ENCODE measurements at regions not wholly inside any gene's neighbourhood (a gene's known extent, or its start where the extent isn't known, plus 50 kb on each side); places are given as distances from the start of the nearest gene placed in this dataset.
"Not testable (repeated sequence)": the region's sequence is repeated elsewhere in the genome, so short reads cannot be mapped to it uniquely, and the experiment has no call there.

DNA sequence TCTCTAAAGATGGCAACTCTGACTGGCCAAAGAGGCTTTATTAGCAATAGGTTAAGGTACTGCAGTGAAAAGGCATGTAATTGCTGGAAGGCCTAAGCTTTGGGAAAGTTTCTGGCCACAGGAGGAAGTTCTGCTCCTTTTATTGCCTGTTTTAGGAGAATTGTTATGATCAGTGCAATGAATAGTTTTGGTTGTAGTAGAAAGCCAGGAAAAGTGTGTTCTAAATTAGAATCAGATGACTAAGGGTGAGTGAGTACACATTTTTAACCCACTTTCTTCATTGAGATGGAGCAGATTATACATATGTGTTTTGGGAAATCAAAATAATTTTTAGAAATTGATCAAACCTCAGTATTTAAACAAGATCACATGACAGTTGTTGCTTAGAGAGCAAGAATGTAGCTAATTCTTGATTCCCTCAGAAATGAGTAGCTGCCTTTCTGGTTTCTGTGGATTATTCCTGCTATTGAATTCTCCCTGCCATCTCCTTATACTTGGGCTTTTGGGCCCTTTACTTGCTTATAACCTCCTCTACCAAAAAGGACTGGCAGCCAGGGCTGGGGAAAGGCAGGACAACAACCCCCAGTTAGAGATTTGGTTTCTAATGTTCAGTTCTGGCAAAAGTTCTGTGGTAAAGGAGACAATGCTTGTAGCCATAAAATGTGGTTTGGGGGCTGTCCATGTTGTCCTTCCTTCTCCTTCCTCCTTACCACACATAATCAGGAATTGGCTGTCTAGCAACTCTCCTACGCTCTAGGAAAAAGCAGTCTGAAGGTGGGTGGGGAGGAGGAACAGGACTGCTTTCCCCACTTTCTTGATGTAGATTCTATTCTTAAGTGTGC is 217.1 kb downstream of the SLC38A4 start:
- no peak for DNase-seq
- Mint-ChIP-seq H3K36me3 (peaks cover 0 to 18% (median 11%) of the 10 kb centered on the region in 3 donors), H3K4me1 (peaks cover 41 to 63% (median 48%) of the 10 kb centered on the region in 4 donors), H3K4me3 (peak overlapping the region in 9 of 10 donors; percentile 48 to 87 (median 76)), H3K27ac (peak overlapping the region; percentile 54 to 94 (median 84)), H3K27me3 (no peaks in the 10 kb centered on the region), H3K9me3 (peaks cover 0 to 24% (median 4%) of the 10 kb centered on the region in 9 donors)
- ATAC-seq: no peak
- POLR2A ChIA-PET: interaction anchor here (0.9 to 2.5 kb wide), 7 partner anchors 9 to 340 kb away, joined by 3 to 26 read pairs (median 4); partner anchors contain the start of gene SLC38A1

- H3K27ac Mint-ChIP-seq: peak overlapping the region in 4 of 10 donors; percentile 6 to 80 (median 28)
- peaks cover 10 to 49% (median 32%) of the 10 kb centered on the region in 9 donors for H3K9me3 Mint-ChIP-seq
- POLR2A ChIA-PET: interaction anchor here (1.6 kb wide), 1 partner anchor 18 kb away, joined by 5 read pairs; no protein-coding TSS in a partner anchor
- peaks cover 20 to 34% (median 23%) of the 10 kb centered on the region in 4 donors for H3K4me1 Mint-ChIP-seq
- no peak for ATAC-seq
- H3K36me3 Mint-ChIP-seq: peaks cover 4 to 39% (median 38%) of the 10 kb centered on the region in 3 donors
- no peaks in the 10 kb centered on the region for H3K27me3 Mint-ChIP-seq
- H3K4me3 Mint-ChIP-seq: no peak overlapping the region
- no peak for DNase-seq
Observed at GRCh38 chr12:46604684-46605083, 221.1 kb downstream of the SLC38A4 start.

DNA sequence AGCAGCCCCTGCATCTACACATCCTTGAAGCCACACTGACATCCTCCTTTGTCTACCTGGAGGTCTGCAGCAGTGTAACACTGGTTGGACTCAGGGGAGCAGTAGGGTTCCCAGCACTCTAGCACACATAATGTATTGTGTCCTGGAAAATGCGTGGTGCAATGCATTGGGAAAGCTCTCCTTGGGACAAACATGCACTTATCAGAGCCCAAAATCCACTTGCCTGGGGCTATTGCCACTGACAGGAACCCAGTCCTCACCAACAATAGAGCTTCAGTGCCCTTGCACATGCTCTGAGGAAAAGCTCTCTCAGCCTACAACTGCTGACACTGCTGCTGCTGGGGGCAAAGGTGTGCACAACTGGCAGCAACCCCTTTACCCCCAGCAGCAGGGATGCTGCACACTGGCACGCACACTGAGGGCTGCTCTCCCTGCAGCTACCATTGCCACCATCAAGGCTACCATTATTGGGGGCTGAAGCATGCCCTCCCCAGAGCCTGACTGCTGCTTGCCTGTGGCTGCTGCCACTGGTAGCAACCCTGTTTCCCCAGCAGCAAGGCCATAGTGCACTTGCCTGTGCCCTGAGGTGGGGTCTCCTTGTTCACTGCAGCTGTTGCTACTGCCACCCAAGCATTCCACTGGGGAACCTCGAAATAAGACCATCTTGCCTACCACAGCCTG is 221.9 kb downstream of the SLC38A4 start:
- Mint-ChIP-seq H3K27me3 (no peaks in the 10 kb centered on the region), H3K9me3 (peaks cover 10 to 50% (median 40%) of the 10 kb centered on the region in 9 donors), H3K36me3 (peaks cover 7 to 46% (median 45%) of the 10 kb centered on the region in 3 donors), H3K4me1 (peaks cover 13 to 27% (median 16%) of the 10 kb centered on the region in 4 donors), H3K4me3 (no peak overlapping the region), H3K27ac (no peak overlapping the region)
- no peak for ATAC-seq
- no peak for DNase-seq
- POLR2A ChIA-PET: interaction anchor here (1.1 kb wide), 1 partner anchor 20 kb away, joined by 3 read pairs; no protein-coding TSS in a partner anchor

- Mint-ChIP-seq H3K9me3 (peaks cover 10 to 57% (median 53%) of the 10 kb centered on the region in 9 donors), H3K4me3 (no peak overlapping the region), H3K36me3 (peaks cover 9 to 53% (median 51%) of the 10 kb centered on the region in 3 donors), H3K27me3 (no peaks in the 10 kb centered on the region), H3K4me1 (peaks cover 5 to 18% (median 11%) of the 10 kb centered on the region in 4 donors), H3K27ac (peak overlapping the region in 1 of 10 donors; percentile 11)
- DNase-seq (no peak), ATAC-seq (no peak)
- POLR2A ChIA-PET: no interaction called here
Observed at GRCh38 chr12:46602474-46602873, 223.3 kb downstream of the SLC38A4 start.

DNA sequence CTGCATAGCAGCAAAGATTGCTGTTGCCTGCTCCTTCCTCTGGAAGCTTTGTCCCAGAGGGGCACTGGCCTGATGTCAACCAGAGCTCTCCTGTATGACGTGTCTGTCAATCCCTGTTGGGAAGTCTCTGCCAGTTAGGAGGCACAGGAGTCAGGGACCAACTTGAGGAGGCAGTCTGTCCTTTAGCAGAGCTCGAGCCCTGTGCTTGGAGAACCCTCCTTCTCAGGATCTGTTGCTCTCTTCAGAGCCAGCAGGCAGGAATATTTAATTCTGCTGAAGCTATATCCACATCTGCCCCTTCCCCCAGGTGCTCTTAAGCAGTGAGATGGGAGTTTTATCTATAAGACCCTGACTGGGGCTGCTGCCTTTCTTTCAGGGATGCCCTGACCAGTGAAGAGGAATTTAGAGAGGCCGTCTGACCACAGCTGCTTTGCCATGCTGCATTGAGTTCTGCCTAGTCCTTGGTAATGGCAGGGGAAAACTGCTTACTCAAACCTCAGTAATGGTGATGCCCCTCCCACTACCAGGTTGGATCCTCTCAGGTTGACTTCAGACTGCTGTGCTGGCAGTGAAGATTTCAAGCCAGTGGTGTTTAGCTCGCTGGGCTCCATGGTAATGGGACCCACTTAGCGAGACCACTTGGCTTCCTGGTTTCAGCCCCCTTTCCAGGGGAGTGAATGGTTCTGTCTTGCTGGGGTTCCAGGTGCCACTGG is 218.6 kb upstream of the SLC38A2 start:
- H3K27ac Mint-ChIP-seq: peak overlapping the region in 5 of 10 donors; percentile 31 to 66 (median 63)
- no peak for DNase-seq
- H3K4me3 Mint-ChIP-seq: no peak overlapping the region
- POLR2A ChIA-PET: interaction anchor here (1.1 to 1.3 kb wide), 2 partner anchors 18 to 24 kb away, joined by 4 read pairs; no protein-coding TSS in a partner anchor
- ATAC-seq: no peak
- H3K9me3 Mint-ChIP-seq: peaks cover 10 to 72% (median 49%) of the 10 kb centered on the region in 9 donors
- H3K4me1 Mint-ChIP-seq: peaks cover 23 to 35% (median 27%) of the 10 kb centered on the region in 4 donors
- H3K36me3 Mint-ChIP-seq: peaks cover 14 to 51% (median 37%) of the 10 kb centered on the region in 3 donors
- no peaks in the 10 kb centered on the region for H3K27me3 Mint-ChIP-seq

DNA sequence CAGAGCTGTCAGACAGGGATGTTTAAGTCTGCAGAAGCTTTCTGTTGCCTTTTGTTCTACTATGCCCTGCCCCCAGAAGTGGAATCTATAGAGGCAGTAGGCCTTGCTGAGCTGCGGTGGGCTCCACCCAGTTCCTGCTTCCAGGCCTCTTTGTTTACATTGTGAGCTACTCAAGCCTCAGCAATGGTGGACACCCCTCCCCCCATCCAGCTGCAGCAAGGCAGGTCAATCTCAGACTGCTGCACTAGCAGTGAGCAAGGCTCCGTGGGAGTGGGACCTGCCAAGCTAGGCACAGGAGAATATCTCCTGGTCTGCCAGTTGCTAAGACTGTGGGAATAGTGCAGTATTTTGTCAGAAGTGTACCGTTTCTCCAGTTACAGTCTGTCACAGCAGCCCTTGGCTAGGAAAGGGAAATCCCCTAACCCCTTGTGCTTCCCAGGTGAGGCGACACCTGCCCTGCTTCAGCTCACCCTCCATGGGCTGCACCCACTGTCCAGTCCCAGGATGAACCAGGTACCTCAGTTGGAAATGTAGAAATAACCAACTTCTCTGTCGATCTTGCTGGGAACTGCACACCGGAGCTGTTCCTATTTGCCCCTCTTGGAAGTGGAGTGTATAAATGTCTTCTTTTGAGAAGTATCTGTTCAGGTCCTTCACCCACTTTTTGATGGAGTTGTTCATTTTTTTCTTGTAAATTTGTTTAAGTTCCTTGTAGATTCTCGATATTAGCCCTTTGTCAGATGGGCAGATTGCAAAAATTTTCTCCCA is 213.5 kb upstream of the SLC38A2 start:
- peaks cover 46 to 63% (median 57%) of the 10 kb centered on the region in 4 donors for H3K4me1 Mint-ChIP-seq
- H3K36me3 Mint-ChIP-seq: peaks cover 9 to 62% (median 54%) of the 10 kb centered on the region in 3 donors
- POLR2A ChIA-PET: interaction anchor here (1.0 to 5.1 kb wide), 7 partner anchors 9 to 215 kb away, joined by 3 to 26 read pairs (median 5); no protein-coding TSS in a partner anchor
- peak overlapping the region; percentile 46 to 81 (median 73) for H3K4me3 Mint-ChIP-seq
- H3K9me3 Mint-ChIP-seq: peaks cover 14 to 95% (median 66%) of the 10 kb centered on the region in 9 donors
- no peaks in the 10 kb centered on the region for H3K27me3 Mint-ChIP-seq
- ATAC-seq (peak; percentile 64 to 74), DNase-seq (peak in 9 of 10 donors; percentile 10 to 83 (median 55))
- H3K27ac Mint-ChIP-seq: peak overlapping the region; percentile 87 to 96 (median 90)

DNA sequence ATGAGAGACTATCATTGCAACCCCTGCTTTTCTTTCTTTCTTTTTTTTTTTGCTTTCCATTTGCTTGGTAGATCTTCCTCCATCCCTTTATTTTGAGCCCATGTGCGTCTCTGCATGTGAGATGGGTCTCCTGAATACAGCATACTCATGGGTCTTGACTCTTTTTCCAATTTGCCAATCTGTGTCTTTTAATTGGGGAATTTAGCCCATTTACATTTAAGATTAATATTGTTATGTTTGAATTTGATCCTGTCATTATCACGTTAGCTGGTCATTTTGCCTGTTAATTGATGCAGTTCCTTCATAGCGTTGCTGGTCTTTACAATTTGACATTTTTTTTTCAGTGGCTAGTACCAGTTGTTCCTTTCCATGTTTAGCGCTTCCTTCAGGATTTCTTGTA is 211.5 kb upstream of the SLC38A2 start:
- POLR2A ChIA-PET: interaction anchor here (1.3 to 1.6 kb wide), 2 partner anchors 20 to 27 kb away, joined by 3 read pairs; no protein-coding TSS in a partner anchor
- peaks cover 35 to 63% (median 49%) of the 10 kb centered on the region in 4 donors for H3K4me1 Mint-ChIP-seq

GRCh38 chr12:46581990-46582389 is 209.4 kb upstream of the SLC38A2 start:
- H3K4me3 Mint-ChIP-seq, H3K27me3 Mint-ChIP-seq, DNase-seq, POLR2A ChIA-PET, H3K27ac Mint-ChIP-seq, ATAC-seq: not testable (repeated sequence)
- Mint-ChIP-seq H3K4me1 (peaks cover 31 to 46% (median 40%) of the 10 kb centered on the region in 4 donors), H3K9me3 (peaks cover 9 to 64% (median 39%) of the 10 kb centered on the region in 9 donors), H3K36me3 (peaks cover 5 to 46% (median 43%) of the 10 kb centered on the region in 3 donors)

More for the DNA sequence above, 211.5 kb upstream of the SLC38A2 start:
- peak overlapping the region in 6 of 10 donors; percentile 4 to 54 (median 16) for H3K4me3 Mint-ChIP-seq
- H3K9me3 Mint-ChIP-seq: peaks cover 14 to 84% (median 61%) of the 10 kb centered on the region in 9 donors
- H3K27ac Mint-ChIP-seq: peak overlapping the region in 4 of 10 donors; percentile 29 to 96 (median 60)
- H3K27me3 Mint-ChIP-seq, DNase-seq, ATAC-seq: not testable (repeated sequence)
- peaks cover 9 to 57% (median 56%) of the 10 kb centered on the region in 3 donors for H3K36me3 Mint-ChIP-seq

DNA sequence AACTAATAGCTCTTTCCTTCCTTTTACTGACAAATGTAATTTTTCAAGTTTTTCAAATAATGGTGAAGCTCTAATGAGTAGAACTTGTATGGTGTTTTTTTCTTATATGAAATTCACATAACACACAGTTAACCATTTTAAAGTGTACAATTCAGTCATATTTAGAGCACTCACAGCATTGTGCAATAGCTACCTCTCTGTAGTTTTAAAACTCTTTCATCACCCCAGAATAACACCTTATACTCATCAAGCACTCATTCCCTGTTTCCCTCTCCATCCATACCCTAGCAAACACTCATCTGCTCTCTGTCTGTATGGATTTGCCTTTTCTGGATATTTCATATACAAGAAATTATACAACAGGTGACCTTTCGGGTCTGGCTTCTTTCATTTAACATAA is 207.9 kb upstream of the SLC38A2 start:
- Mint-ChIP-seq H3K4me3 (no peak overlapping the region), H3K27me3 (no peaks in the 10 kb centered on the region), H3K27ac (peak overlapping the region in 1 of 10 donors; percentile 5), H3K9me3 (peaks cover 9 to 48% (median 31%) of the 10 kb centered on the region in 9 donors), H3K4me1 (peaks cover 18 to 30% (median 24%) of the 10 kb centered on the region in 4 donors), H3K36me3 (peaks cover 5 to 42% (median 37%) of the 10 kb centered on the region in 3 donors)
- POLR2A ChIA-PET: no interaction called here
- DNase-seq (no peak), ATAC-seq (no peak)

GRCh38 chr12:46579474-46579873 is 206.9 kb upstream of the SLC38A2 start:
- H3K4me1 Mint-ChIP-seq: peaks cover 11 to 21% (median 14%) of the 10 kb centered on the region in 4 donors
- POLR2A ChIA-PET: interaction anchor here (1.7 kb wide), 1 partner anchor 14 kb away, joined by 4 read pairs; no protein-coding TSS in a partner anchor
- peaks cover 2 to 34% (median 30%) of the 10 kb centered on the region in 3 donors for H3K36me3 Mint-ChIP-seq
- H3K27me3 Mint-ChIP-seq: no peaks in the 10 kb centered on the region
- DNase-seq (no peak), ATAC-seq (no peak)
- H3K4me3 Mint-ChIP-seq: no peak overlapping the region
- peaks cover 9 to 39% (median 22%) of the 10 kb centered on the region in 9 donors for H3K9me3 Mint-ChIP-seq
- no peak overlapping the region for H3K27ac Mint-ChIP-seq

All from naive thymus-derived CD8-positive, alpha-beta T cell (primary cell).